Endothelial cell of umbilical vein (primary cell): ENCODE measurements at regions not wholly inside any gene's neighbourhood (a gene's known extent, or its start where the extent isn't known, plus 50 kb on each side); places are given as distances from the start of the nearest gene placed in this dataset.

Experiments used
- BruUV-seq: library from RNA; stranded (reverse); fragments of 400-500 nt; replicated peaks from 2 replicates; lab custom pipeline; 2021; lab: Mats Ljungman, UMichigan
- CTCF ChIA-PET: fragments of 300-600, 350-600 bp; sonication (Branson Sonifier 250); formaldehyde crosslinking; loops from one replicate; lab custom pipeline; 2021; ENCODE audit warnings: antibody characterized with exemption, inconsistent platforms; lab: Charles Lee
- POLR2A ChIA-PET: fragments of 300-600, 350-600 bp; sonication (Branson Sonifier 250); formaldehyde crosslinking; loops from one replicate; lab custom pipeline; 2021; ENCODE audit warnings: antibody characterized with exemption, inconsistent platforms; lab: Charles Lee
- DNase-seq: peaks from one replicate; pipeline ENCODE4 v3.0.0-alpha.2; 2011; ENCODE audit warnings: low read depth, low spot score
- FAIRE-seq: peaks from 2 replicates; lab custom pipeline; 2011; peaks lifted over from hg19 to GRCh38; lab: Jason Lieb, UNC
- H2AFZ ChIP-seq: 2 replicates; pipeline ENCODE4 v1.6.0; 2012; ENCODE audit warnings: low read depth, low read length, control low read depth, inconsistent platforms
- H3K27ac ChIP-seq: 2 replicates; pipeline ENCODE4 v1.5.1; 2011; ENCODE audit warnings: low read depth, mild to moderate bottlenecking, control low read depth, low read length, moderate library complexity; ENCODE audit not compliant: insufficient read depth
- H3K27me3 ChIP-seq, 2 experiments: 2 replicates each; pipeline versions ENCODE4 v1.6.0 to v1.6.1; 2011; ENCODE audit warnings: low read length in 2 of 2, mixed read lengths in 1 of 2; ENCODE audit not compliant: control insufficient read depth in 2 of 2, insufficient read depth in 2 of 2
- H3K36me3 ChIP-seq, 2 experiments: 2 replicates in 1 of 2; 3 replicates in 1 of 2; pipeline ENCODE4 v1.5.1; 2011; ENCODE audit warnings: low read length in 2 of 2, mild to moderate bottlenecking in 1 of 2, moderate library complexity in 1 of 2; ENCODE audit not compliant: control insufficient read depth in 2 of 2, insufficient read depth in 2 of 2; ENCODE audit errors: extremely low read depth in 1 of 2
- H3K4me1 ChIP-seq: 3 replicates; pipeline ENCODE4 v1.5.1; 2011; ENCODE audit warnings: mild to moderate bottlenecking, low read length; ENCODE audit not compliant: control insufficient read depth, insufficient read depth; ENCODE audit errors: extremely low read depth
- H3K4me2 ChIP-seq: 2 replicates; pipeline ENCODE4 v1.6.1; 2011; ENCODE audit warnings: low read length, control low read depth, mixed read lengths; ENCODE audit not compliant: insufficient read depth
- H3K4me3 ChIP-seq, 3 experiments: fragments of 200-600 bp in 1 of 3; sonication (generic), shearing (Covaris generic) in 1 of 3; replicated peaks in 1 of 3; 2 replicates each; pipeline ENCODE4 v1.5.1; 2011 to 2016; ENCODE audit warnings: control low read depth in 3 of 3, low read length in 3 of 3, mild to moderate bottlenecking in 2 of 3, inconsistent platforms in 1 of 3, low read depth in 1 of 3, moderate library complexity in 1 of 3; ENCODE audit not compliant: insufficient read depth in 1 of 3
- H3K79me2 ChIP-seq: 2 replicates; pipeline ENCODE4 v1.6.0; 2012; ENCODE audit warnings: low read length, inconsistent platforms; ENCODE audit not compliant: control insufficient read depth, insufficient read depth
- H3K9ac ChIP-seq: replicated peaks from 2 replicates; pipeline ENCODE3; 2011; ENCODE audit warnings: low read length, control low read depth; ENCODE audit not compliant: insufficient read depth; ENCODE audit errors: extremely low read depth
- H3K9me1 ChIP-seq: replicated peaks from 3 replicates; pipeline ENCODE4 v1.6.0; 2011; ENCODE audit warnings: mild to moderate bottlenecking, low read length; ENCODE audit not compliant: control insufficient read depth, insufficient read depth; ENCODE audit errors: extremely low read depth
- H3K9me3 ChIP-seq: replicated peaks from 2 replicates; pipeline ENCODE4 v1.5.1; 2012; ENCODE audit warnings: low read length, inconsistent platforms; ENCODE audit not compliant: control insufficient read depth, insufficient read depth
- H4K20me1 ChIP-seq: replicated peaks from 2 replicates; pipeline ENCODE3; 2011; ENCODE audit warnings: mild to moderate bottlenecking, low read length; ENCODE audit not compliant: control insufficient read depth, insufficient read depth; ENCODE audit errors: extremely low read depth
- EZH2 ChIP-seq: IDR thresholded peaks from 2 replicates; pipeline ENCODE4 v1.6.1; 2012; ENCODE audit warnings: borderline replicate concordance, low read depth, mild to moderate bottlenecking, moderate library complexity, low read length, inconsistent platforms; ENCODE audit not compliant: severe bottlenecking
- FOS ChIP-seq: IDR thresholded peaks from 2 replicates; pipeline ENCODE4 v1.6.1; 2011; ENCODE audit warnings: mild to moderate bottlenecking, low read length, moderate library complexity, borderline replicate concordance; ENCODE audit not compliant: insufficient read depth
- GATA2 ChIP-seq: IDR thresholded peaks from 2 replicates; pipeline ENCODE4 v1.7.0; 2011; ENCODE audit warnings: low read depth, mild to moderate bottlenecking, moderate library complexity, mixed read lengths, low read length; ENCODE audit not compliant: insufficient read length, insufficient read depth
- JUN ChIP-seq: IDR thresholded peaks from 2 replicates; pipeline ENCODE4 v1.6.1; 2011; ENCODE audit warnings: borderline replicate concordance, low read depth; ENCODE audit not compliant: insufficient read length, insufficient read depth
- MAX ChIP-seq: IDR thresholded peaks from 2 replicates; pipeline ENCODE4 v1.6.1; 2011; ENCODE audit not compliant: insufficient read depth, insufficient read length
- MYC ChIP-seq: IDR thresholded peaks from one replicate; pipeline ENCODE4 v1.6.1; 2011; ENCODE audit warnings: mild to moderate bottlenecking, low read depth, low read length
- POLR2A ChIP-seq: IDR thresholded peaks from 2 replicates; pipeline ENCODE4 v1.6.1; 2012; ENCODE audit warnings: low read depth, mild to moderate bottlenecking, control low read depth, low read length
- POLR2AphosphoS5 ChIP-seq: IDR thresholded peaks from 2 replicates; pipeline ENCODE4 v1.6.1; 2012; ENCODE audit warnings: low read depth, mild to moderate bottlenecking, control low read depth, low read length, moderate library complexity; ENCODE audit not compliant: insufficient read depth
- dilution Hi-C: fragments of 300-500 bp; cut with MboI; formaldehyde crosslinking; loops from one replicate; pipeline ENCODE4 v1.15.0; 2019; ENCODE audit warnings: low sequenced_read_pairs; ENCODE audit not compliant: extremely low pct_ligation_motif_present
- intact Hi-C: fragments of 100-400 bp; cut with micrococcal nuclease; formaldehyde crosslinking; loops from one replicate; pipeline ENCODE4 v1.10.0; 2022
- TF ChIP-seq, protein P1 (sequence below), 2 donors: IDR thresholded peaks; 1 replicate in 1 of 2; 2 replicates in 1 of 2; pipeline ENCODE4 v1.5.1; 2011; ENCODE audit warnings: low read length in 2 of 2, mild to moderate bottlenecking in 2 of 2, moderate library complexity in 2 of 2, control low read depth in 1 of 2, inconsistent platforms in 1 of 2, low read depth in 1 of 2; ENCODE audit not compliant: insufficient read depth in 1 of 2; ENCODE audit errors: extremely low read depth in 1 of 2

DNA sequence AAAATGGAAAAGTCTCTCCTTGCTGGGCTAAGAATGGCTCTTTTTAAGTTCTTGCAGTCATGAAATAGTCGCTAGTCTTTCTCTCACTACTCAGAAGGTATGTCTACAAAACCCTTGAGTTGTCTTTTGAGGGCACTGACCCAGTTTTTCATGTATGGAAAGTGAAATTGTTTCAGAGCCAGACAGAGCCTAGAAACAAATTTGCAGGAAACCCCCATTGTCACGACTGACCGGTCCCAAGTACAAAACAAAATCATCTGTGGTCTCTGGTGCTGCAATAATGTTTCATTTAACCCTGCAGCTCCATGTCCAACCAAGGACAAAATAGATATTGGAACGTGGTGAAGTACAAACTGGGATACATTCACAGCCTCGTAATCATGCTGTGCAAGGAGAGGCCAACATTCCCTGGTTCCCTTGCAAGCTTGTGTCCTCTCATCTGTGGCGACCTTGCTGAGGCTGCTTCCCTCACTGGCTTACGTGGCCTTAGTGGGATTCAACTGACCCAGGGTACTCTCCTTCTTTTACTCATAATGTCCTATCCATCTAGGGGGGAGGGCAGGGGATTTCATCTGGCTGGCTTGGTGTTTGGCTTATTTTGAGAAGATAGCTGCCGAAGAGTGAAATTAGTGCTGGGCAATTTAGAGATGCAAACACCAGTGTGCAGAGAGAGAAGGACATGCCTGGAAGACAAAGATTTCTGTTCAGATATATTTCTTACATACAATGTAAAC is 172.5 kb downstream of the IPMK start:
- Histone ChIP-seq H3K4me3 (no peak overlapping the region), H2AFZ (no peak overlapping the region), H3K36me3 (no peaks in the 10 kb centered on the region), H4K20me1 (no peaks in the 10 kb centered on the region), H3K9ac (no peak overlapping the region), H3K27me3 (no peaks in the 10 kb centered on the region), H3K9me3 (no peaks in the 10 kb centered on the region), H3K79me2 (no peaks in the 10 kb centered on the region), H3K9me1 (no peaks in the 10 kb centered on the region), H3K4me1 (no peaks in the 10 kb centered on the region), H3K4me2 (no peak overlapping the region), H3K27ac (no peak overlapping the region)
- TF ChIP-seq POLR2AphosphoS5 (no peak), POLR2A (no peak), MYC (no peak), FOS (no peak), GATA2 (no peak), JUN (no peak), MAX (no peak), EZH2 (no peak)
- TF ChIP-seq, protein P1, sequence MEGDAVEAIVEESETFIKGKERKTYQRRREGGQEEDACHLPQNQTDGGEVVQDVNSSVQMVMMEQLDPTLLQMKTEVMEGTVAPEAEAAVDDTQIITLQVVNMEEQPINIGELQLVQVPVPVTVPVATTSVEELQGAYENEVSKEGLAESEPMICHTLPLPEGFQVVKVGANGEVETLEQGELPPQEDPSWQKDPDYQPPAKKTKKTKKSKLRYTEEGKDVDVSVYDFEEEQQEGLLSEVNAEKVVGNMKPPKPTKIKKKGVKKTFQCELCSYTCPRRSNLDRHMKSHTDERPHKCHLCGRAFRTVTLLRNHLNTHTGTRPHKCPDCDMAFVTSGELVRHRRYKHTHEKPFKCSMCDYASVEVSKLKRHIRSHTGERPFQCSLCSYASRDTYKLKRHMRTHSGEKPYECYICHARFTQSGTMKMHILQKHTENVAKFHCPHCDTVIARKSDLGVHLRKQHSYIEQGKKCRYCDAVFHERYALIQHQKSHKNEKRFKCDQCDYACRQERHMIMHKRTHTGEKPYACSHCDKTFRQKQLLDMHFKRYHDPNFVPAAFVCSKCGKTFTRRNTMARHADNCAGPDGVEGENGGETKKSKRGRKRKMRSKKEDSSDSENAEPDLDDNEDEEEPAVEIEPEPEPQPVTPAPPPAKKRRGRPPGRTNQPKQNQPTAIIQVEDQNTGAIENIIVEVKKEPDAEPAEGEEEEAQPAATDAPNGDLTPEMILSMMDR (IDR thresholded peaks at IDR 0.05; ENCODE audit: extremely low read depth in 1 of 2, insufficient read depth in 1 of 2, low read depth in 1 of 2, low read length in 2 of 2): no peak
- ChIA-PET CTCF (no interaction called here), POLR2A (no interaction called here)
- FAIRE-seq (no peak), DNase-seq (no peak)
- dilution Hi-C loops: no loop called here
- no TSS peak for BruUV-seq
- intact Hi-C loops: no loop called here
